Transverse colon (tissue), 4 donors: ENCODE measurements at regions not wholly inside any gene's neighbourhood (a gene's known extent, or its start where the extent isn't known, plus 50 kb on each side); places are given as distances from the start of the nearest gene placed in this dataset.

ENCODE experiments used
- DNase-seq: peaks from one replicate; pipeline ENCODE4 v3.0.0-alpha.2; 2019
- H3K27ac ChIP-seq, 4 donors: fragments of 200-600 bp; sonication (generic); 2 replicates each; pipeline ENCODE4 v1.5.1; 2016 to 2018; ENCODE audit warnings: inconsistent platforms in 4 of 4
- H3K27me3 ChIP-seq: fragments of 200-600 bp; sonication (generic); 2 replicates; pipeline ENCODE4 v1.5.1; 2017; ENCODE audit warnings: inconsistent platforms
- H3K36me3 ChIP-seq, 4 donors: fragments of 200-600 bp; sonication (generic); 2 replicates each; pipeline ENCODE4 v1.5.1; 2017 to 2019; ENCODE audit warnings: inconsistent platforms in 4 of 4
- H3K4me1 ChIP-seq, 4 donors: fragments of 200-600 bp; sonication (generic); 2 replicates each; pipeline ENCODE4 v1.5.1; 2017 to 2020; ENCODE audit warnings: inconsistent platforms in 4 of 4
- H3K4me3 ChIP-seq, 4 donors: fragments of 200-600 bp; sonication (generic); 1 replicate in 1 of 4; 2 replicates in 3 of 4; pipeline versions ENCODE4 v1.5.1 to v1.6.1; 2017 to 2019; ENCODE audit warnings: inconsistent platforms in 4 of 4
- H3K9me3 ChIP-seq, 2 donors: fragments of 200-600 bp; sonication (generic); 2 replicates each; pipeline ENCODE4 v1.5.1; 2017 to 2019; ENCODE audit warnings: inconsistent platforms in 2 of 2
- EP300 ChIP-seq: sonication (generic); formaldehyde crosslinking; IDR thresholded peaks from one replicate; pipeline ENCODE4 v1.6.1; 2017; ENCODE audit warnings: antibody characterized with exemption, low read depth
- POLR2A ChIP-seq: fragments of 450-650 bp; IDR thresholded peaks from one replicate; pipeline ENCODE4 v1.6.1; 2016; ENCODE audit warnings: antibody characterized with exemption, mild to moderate bottlenecking, moderate library complexity
- POLR2AphosphoS5 ChIP-seq, 3 donors: sonication (generic); formaldehyde crosslinking; IDR thresholded peaks; one replicate each; pipeline ENCODE4 v1.6.1; 2016; ENCODE audit warnings: antibody characterized with exemption in 3 of 3
- WGBS, 2 donors: methylation state at CpG; one replicate each; pipeline ENCODE4 v1.1.5; 2018; ENCODE audit warnings: low coverage in 1 of 2; 5-methylcytosine and 5-hydroxymethylcytosine counted together
- in situ Hi-C, 4 donors: fragments of 200-750 bp; cut with MboI; loops; one replicate each; pipeline versions ENCODE4 v1.15.0 to v1.15.1; 2017; ENCODE audit warnings: low sequenced_read_pairs in 3 of 4, low pct_ligation_motif_present in 1 of 4, low pct_unique_long_range_greater_than_20kb in 1 of 4
- intact Hi-C: fragments of 100-400 bp; cut with DNase I; formaldehyde crosslinking; loops from one replicate; pipeline ENCODE4 v1.15.1; 2023; ENCODE audit warnings: low total_unique reads
- TF ChIP-seq, protein P1 (sequence below), 5 experiments: fragments of 200-600 bp in 3 of 5; fragments of 450-650 bp in 2 of 5; sonication (generic) in 3 of 5; IDR thresholded peaks; 1 replicate in 2 of 5; 2 replicates in 3 of 5; pipeline ENCODE4 v1.5.1; 2016 to 2017; ENCODE audit warnings: antibody characterized with exemption in 5 of 5, inconsistent platforms in 3 of 5, mild to moderate bottlenecking in 2 of 5, moderate library complexity in 1 of 5

DNA sequence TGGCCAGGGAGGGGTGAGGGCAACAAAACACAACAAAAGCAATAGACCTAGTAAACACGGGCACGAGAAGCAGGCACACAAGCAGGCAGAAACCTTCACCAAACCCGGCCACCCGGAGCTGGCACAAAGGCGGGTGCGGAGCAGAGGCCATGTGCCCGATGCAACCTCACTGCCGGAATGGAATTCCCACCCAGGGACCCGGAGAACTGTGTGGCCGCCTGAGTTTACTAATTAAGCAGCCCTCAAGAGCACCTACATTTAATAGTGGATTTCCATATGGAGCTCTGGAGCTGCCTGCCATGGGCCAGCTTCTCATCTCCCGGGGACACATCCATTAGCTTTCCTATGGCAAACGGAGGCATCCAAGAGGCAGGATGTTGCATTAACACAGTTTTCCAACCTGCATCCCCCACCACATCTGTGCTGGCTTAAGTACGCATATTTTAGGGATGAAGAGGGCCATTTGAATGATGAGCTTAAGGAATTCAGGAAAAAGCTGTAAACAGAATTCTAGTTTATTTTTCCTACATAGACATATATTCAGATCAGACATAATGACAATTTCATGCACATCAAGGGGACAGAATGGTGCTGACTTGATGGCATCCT is 104.5 kb upstream of the SMIM21 start:
- no peak for DNase-seq

DNA sequence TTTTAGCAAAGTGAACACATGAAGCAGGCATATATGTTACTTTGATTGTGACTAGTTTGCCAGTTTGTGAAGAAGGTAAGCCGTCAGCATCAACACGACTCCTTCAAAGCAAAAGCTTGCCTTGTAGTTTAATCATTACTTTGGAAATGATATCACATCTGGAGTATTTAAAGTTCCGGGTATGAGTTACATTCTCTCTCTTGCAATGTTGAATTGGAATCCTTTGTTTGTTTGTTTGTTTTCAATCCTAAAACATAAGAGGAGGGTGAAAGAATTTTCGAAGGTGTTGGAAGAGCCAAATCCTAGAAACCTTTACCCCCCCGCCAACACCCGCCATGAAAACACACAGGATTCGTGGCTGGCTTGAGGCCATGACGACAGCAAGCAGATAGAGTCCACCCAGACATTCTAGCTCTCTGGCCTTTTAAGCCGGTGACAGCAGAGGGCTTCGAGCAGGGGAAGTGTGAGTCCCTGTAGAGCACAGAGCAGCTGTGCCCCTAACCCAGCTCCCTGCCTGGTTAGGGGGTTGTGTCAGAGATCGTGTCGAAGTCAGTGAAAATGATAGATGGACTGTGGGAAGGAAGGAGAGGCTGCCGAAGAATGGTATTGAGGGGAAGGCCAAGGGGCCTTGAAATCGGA is 103.8 kb upstream of the SMIM21 start:
- no peak for TF ChIP-seq POLR2A
- TF ChIP-seq POLR2AphosphoS5 (IDR thresholded peaks at IDR 0.05) = no peak
- TF ChIP-seq EP300 = no peak
- TF ChIP-seq, protein P1, sequence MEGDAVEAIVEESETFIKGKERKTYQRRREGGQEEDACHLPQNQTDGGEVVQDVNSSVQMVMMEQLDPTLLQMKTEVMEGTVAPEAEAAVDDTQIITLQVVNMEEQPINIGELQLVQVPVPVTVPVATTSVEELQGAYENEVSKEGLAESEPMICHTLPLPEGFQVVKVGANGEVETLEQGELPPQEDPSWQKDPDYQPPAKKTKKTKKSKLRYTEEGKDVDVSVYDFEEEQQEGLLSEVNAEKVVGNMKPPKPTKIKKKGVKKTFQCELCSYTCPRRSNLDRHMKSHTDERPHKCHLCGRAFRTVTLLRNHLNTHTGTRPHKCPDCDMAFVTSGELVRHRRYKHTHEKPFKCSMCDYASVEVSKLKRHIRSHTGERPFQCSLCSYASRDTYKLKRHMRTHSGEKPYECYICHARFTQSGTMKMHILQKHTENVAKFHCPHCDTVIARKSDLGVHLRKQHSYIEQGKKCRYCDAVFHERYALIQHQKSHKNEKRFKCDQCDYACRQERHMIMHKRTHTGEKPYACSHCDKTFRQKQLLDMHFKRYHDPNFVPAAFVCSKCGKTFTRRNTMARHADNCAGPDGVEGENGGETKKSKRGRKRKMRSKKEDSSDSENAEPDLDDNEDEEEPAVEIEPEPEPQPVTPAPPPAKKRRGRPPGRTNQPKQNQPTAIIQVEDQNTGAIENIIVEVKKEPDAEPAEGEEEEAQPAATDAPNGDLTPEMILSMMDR (IDR thresholded peaks at IDR 0.05) = no peak
- Histone ChIP-seq H3K4me1 (no peaks in the 10 kb centered on the region), H3K27me3 (no peaks in the 10 kb centered on the region), H3K9me3 (no peaks in the 10 kb centered on the region), H3K4me3 (no peak overlapping the region), H3K36me3 (no peaks in the 10 kb centered on the region), H3K27ac (no peak overlapping the region)
- intact Hi-C loops = no loop called here
- DNase-seq = no peak
- in situ Hi-C loops = no loop called here
- 72 to 81% methylated on average over 7 to 14 of the region's 14 CpGs for WGBS, 2 donors

More for the DNA sequence above, 104.5 kb upstream of the SMIM21 start:
- intact Hi-C loops (no loop called here), in situ Hi-C loops (no loop called here)
- Histone ChIP-seq H3K9me3 (no peaks in the 10 kb centered on the region), H3K4me1 (no peaks in the 10 kb centered on the region), H3K36me3 (no peaks in the 10 kb centered on the region), H3K27ac (no peak overlapping the region), H3K4me3 (no peak overlapping the region), H3K27me3 (no peaks in the 10 kb centered on the region)
- 91 to 96% methylated on average over 12 to 13 of the region's 13 CpGs for WGBS, 2 donors
- no peak for TF ChIP-seq POLR2AphosphoS5 (IDR thresholded peaks at IDR 0.05)
- no peak for TF ChIP-seq EP300
- no peak for TF ChIP-seq POLR2A
- TF ChIP-seq, protein P1 (IDR thresholded peaks at IDR 0.05) = no peak

DNA sequence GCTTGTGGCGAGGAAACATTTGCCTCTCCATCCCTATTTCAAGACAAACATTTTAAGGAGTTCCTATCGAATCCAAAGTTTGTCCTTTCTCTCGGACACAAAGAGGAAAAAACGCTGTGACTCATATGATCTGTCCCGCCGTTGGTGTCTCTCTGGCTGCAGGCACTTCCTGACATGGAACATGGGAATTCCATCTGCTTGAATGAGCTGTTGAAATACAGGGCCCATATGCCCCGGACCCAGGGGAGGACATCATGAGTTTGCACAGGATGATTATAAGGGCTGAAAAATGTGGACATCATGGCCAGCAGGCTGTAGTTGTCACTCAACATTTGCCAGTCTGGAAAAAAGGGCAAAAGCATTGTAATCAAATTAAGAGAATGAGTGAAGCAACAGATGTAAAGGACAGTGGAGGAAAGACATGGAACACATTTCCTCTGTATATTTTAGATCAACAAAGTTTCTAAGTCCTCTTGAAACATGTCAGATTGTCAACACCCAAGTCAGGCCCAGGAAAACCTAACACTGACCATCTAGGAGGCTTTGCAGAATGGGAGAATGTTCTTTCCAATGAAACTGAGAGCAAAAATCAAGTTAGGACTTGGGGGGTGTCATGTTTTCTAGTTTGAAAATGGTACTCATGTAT is 103.2 kb upstream of the SMIM21 start:
- 71 to 81% methylated on average over 6 to 7 of the region's 7 CpGs for WGBS, 2 donors
- in situ Hi-C loops = no loop called here

DNA sequence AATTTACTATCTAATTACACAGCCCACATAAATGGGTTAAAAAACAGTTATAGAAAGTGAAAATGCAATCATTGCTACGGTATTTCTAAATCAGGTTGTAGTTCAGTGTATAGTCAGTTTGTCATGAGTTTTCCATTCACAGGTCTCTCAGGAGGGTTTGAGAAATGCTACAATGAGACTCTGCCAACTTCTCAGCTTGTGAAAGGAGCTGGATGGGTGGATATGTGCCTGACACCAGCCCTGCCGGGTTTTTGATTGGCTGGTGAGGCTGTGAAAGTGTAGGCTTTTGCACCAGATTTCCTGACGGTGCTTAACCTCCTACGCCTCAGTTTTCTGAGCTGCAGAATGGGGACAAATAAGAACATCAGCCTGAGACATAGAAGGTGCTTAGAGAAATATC is 102.6 kb upstream of the SMIM21 start:
- Histone ChIP-seq H3K36me3 (no peaks in the 10 kb centered on the region), H3K9me3 (no peaks in the 10 kb centered on the region), H3K27ac (no peak overlapping the region), H3K27me3 (no peaks in the 10 kb centered on the region), H3K4me3 (no peak overlapping the region), H3K4me1 (no peaks in the 10 kb centered on the region)
- no peak for TF ChIP-seq POLR2A
- TF ChIP-seq POLR2AphosphoS5 (IDR thresholded peaks at IDR 0.05) = no peak
- TF ChIP-seq, protein P1 (IDR thresholded peaks at IDR 0.05) = no peak
- in situ Hi-C loops (no loop called here), intact Hi-C loops (no loop called here)
- DNase-seq = no peak
- 61 to 80% methylated on average over 1 to 4 of the region's 4 CpGs for WGBS, 2 donors

More for the DNA sequence above, 103.2 kb upstream of the SMIM21 start:
- TF ChIP-seq POLR2A = no peak
- TF ChIP-seq POLR2AphosphoS5 (IDR thresholded peaks at IDR 0.05) = no peak
- no peak for TF ChIP-seq EP300
- TF ChIP-seq, protein P1 (IDR thresholded peaks at IDR 0.05) = no peak
- DNase-seq = no peak
- H3K4me1 ChIP-seq = no peaks in the 10 kb centered on the region
- no peaks in the 10 kb centered on the region for H3K36me3 ChIP-seq
- intact Hi-C loops = no loop called here
- H3K27me3 ChIP-seq = no peaks in the 10 kb centered on the region
- no peaks in the 10 kb centered on the region for H3K9me3 ChIP-seq
- H3K27ac ChIP-seq = no peak overlapping the region
- no peak overlapping the region for H3K4me3 ChIP-seq
